HG02642 (cell line): ENCODE measurements at regions not wholly inside any gene's neighbourhood (a gene's known extent, or its start where the extent isn't known, plus 50 kb on each side); places are given as distances from the start of the nearest gene placed in this dataset.
"Not testable (repeated sequence)": the region's sequence is repeated elsewhere in the genome, so short reads cannot be mapped to it uniquely, and the experiment has no call there.

Experiments used
- ATAC-seq: cut with Tn5 transposase; IDR thresholded peaks from one replicate; pipeline ENCODE4 v1.9.1; 2021; ENCODE audit warnings: mild to moderate bottlenecking; ENCODE audit not compliant: unreplicated experiment, poor library complexity

- ATAC-seq: no peak
These were observed 1207.7 kb downstream of the SUCLG1 start for GRCh38 chr2:83251321-83251872.

- not testable (repeated sequence) for ATAC-seq
These were observed 1213.1 kb downstream of the SUCLG1 start for GRCh38 chr2:83245806-83246537.

- ATAC-seq: no peak
These were observed 1218.5 kb downstream of the SUCLG1 start for GRCh38 chr2:83240611-83241010.

- ATAC-seq: no peak
These were observed 1221.0 kb downstream of the SUCLG1 start for GRCh38 chr2:83238111-83238510.

GRCh38 chr2:83234246-83234645, 1224.8 kb downstream of the SUCLG1 start:
- ATAC-seq: no peak

GRCh38 chr2:83233781-83234180, 1225.3 kb downstream of the SUCLG1 start:
- ATAC-seq: no peak

GRCh38 chr2:83233326-83233725, 1225.8 kb downstream of the SUCLG1 start:
- no peak for ATAC-seq

- no peak for ATAC-seq
These were observed 1229.6 kb downstream of the SUCLG1 start for GRCh38 chr2:83229443-83229842.

- ATAC-seq: no peak
These were observed 1234.4 kb downstream of the SUCLG1 start for GRCh38 chr2:83224591-83225200.

GRCh38 chr2:83221258-83221657, 1237.8 kb downstream of the SUCLG1 start:
- no peak for ATAC-seq

- no peak for ATAC-seq
These were observed 1241.2 kb downstream of the SUCLG1 start for GRCh38 chr2:83217854-83218253.

- ATAC-seq: no peak
These were observed 1262.9 kb downstream of the SUCLG1 start for GRCh38 chr2:83196225-83196624.

- no peak for ATAC-seq
These were observed 1267.8 kb downstream of the SUCLG1 start for GRCh38 chr2:83191316-83191715.

- no peak for ATAC-seq
These were observed 1272.8 kb downstream of the SUCLG1 start for GRCh38 chr2:83186105-83186760.

GRCh38 chr2:83180862-83181530, 1278.1 kb downstream of the SUCLG1 start:
- not testable (repeated sequence) for ATAC-seq

GRCh38 chr2:83176539-83176938, 1282.5 kb downstream of the SUCLG1 start:
- ATAC-seq: no peak

- no peak for ATAC-seq
These were observed 1286.2 kb downstream of the SUCLG1 start for GRCh38 chr2:83172841-83173240.

GRCh38 chr2:83168377-83168776, 1290.7 kb downstream of the SUCLG1 start:
- ATAC-seq: no peak

GRCh38 chr2:83162421-83162820, 1296.7 kb downstream of the SUCLG1 start:
- ATAC-seq: no peak

- no peak for ATAC-seq
These were observed 1298.5 kb downstream of the SUCLG1 start for GRCh38 chr2:83160571-83160970.

- ATAC-seq: no peak
These were observed 1303.3 kb downstream of the SUCLG1 start for GRCh38 chr2:83155826-83156225.
